ENCODE measurements at regions not wholly inside any gene's neighbourhood (a gene's known extent, or its start where the extent isn't known, plus 50 kb on each side); places are given as distances from the start of the nearest gene placed in this dataset.

DNA sequence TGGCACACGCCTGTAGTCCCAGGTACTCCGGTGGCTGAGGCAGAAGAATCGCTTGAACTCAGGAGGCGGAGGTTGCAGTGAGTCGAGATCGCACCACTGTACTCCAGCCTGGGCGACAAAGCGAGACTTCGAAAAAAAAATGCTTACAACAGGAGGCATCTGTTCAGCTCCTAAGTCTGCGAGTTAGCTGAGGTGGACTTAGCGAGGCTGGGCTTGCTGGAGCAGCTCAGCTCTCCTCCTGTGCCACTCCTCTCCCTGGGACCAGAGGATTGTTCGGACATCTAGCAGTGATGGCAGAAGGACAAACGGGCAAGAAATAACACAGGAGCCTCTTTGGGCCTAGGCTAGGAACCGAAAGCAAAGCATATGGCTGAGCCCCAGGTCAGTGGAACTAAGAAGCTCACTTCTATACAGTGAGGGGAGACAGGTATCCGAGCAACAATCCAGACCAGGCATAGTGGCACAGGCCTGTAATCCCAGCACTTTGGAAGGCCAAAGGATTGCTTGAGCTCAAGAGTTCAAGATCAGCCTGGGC, 260.1 kb downstream of the GLI2 start:
- TF ChIP-seq, protein P1, sequence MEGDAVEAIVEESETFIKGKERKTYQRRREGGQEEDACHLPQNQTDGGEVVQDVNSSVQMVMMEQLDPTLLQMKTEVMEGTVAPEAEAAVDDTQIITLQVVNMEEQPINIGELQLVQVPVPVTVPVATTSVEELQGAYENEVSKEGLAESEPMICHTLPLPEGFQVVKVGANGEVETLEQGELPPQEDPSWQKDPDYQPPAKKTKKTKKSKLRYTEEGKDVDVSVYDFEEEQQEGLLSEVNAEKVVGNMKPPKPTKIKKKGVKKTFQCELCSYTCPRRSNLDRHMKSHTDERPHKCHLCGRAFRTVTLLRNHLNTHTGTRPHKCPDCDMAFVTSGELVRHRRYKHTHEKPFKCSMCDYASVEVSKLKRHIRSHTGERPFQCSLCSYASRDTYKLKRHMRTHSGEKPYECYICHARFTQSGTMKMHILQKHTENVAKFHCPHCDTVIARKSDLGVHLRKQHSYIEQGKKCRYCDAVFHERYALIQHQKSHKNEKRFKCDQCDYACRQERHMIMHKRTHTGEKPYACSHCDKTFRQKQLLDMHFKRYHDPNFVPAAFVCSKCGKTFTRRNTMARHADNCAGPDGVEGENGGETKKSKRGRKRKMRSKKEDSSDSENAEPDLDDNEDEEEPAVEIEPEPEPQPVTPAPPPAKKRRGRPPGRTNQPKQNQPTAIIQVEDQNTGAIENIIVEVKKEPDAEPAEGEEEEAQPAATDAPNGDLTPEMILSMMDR (IDR thresholded peaks at IDR 0.05): no peak
- TF ChIP-seq ZNF121 (CRISPR knock-in tag; IDR thresholded peaks at IDR 0.05) (no peak), NFE2L1 (CRISPR knock-in tag; IDR thresholded peaks at IDR 0.05) (no peak), NFYB (CRISPR knock-in tag; conservative IDR thresholded peaks at IDR 0.05; ENCODE audit: low read depth) (no peak), JAZF1 (CRISPR knock-in tag; IDR thresholded peaks at IDR 0.05) (no peak), FOXJ3 (CRISPR knock-in tag; IDR thresholded peaks at IDR 0.05; ENCODE audit: borderline replicate concordance) (no peak), ZNF232 (CRISPR knock-in tag; IDR thresholded peaks at IDR 0.05) (no peak), TP53 (CRISPR knock-in tag; IDR thresholded peaks at IDR 0.05) (no peak)
- TF ChIP-seq, protein P2, sequence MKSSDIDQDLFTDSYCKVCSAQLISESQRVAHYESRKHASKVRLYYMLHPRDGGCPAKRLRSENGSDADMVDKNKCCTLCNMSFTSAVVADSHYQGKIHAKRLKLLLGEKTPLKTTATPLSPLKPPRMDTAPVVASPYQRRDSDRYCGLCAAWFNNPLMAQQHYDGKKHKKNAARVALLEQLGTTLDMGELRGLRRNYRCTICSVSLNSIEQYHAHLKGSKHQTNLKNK (CRISPR knock-in tag; IDR thresholded peaks at IDR 0.05): no peak
- TF ChIP-seq, protein P3, sequence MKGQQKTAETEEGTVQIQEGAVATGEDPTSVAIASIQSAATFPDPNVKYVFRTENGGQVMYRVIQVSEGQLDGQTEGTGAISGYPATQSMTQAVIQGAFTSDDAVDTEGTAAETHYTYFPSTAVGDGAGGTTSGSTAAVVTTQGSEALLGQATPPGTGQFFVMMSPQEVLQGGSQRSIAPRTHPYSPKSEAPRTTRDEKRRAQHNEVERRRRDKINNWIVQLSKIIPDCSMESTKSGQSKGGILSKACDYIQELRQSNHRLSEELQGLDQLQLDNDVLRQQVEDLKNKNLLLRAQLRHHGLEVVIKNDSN (CRISPR knock-in tag; IDR thresholded peaks at IDR 0.05): no peak
- TF ChIP-seq, protein P4, sequence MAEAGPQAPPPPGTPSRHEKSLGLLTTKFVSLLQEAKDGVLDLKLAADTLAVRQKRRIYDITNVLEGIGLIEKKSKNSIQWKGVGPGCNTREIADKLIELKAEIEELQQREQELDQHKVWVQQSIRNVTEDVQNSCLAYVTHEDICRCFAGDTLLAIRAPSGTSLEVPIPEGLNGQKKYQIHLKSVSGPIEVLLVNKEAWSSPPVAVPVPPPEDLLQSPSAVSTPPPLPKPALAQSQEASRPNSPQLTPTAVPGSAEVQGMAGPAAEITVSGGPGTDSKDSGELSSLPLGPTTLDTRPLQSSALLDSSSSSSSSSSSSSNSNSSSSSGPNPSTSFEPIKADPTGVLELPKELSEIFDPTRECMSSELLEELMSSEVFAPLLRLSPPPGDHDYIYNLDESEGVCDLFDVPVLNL (CRISPR knock-in tag; IDR thresholded peaks at IDR 0.05; ENCODE audit: borderline replicate concordance, low read depth): no peak
- TF ChIP-seq, protein P5, sequence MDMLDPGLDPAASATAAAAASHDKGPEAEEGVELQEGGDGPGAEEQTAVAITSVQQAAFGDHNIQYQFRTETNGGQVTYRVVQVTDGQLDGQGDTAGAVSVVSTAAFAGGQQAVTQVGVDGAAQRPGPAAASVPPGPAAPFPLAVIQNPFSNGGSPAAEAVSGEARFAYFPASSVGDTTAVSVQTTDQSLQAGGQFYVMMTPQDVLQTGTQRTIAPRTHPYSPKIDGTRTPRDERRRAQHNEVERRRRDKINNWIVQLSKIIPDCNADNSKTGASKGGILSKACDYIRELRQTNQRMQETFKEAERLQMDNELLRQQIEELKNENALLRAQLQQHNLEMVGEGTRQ (CRISPR knock-in tag; IDR thresholded peaks at IDR 0.05): no peak
